GM12891 (cell line): ENCODE measurements at regions not wholly inside any gene's neighbourhood (a gene's known extent, or its start where the extent isn't known, plus 50 kb on each side); places are given as distances from the start of the nearest gene placed in this dataset.
"Not testable (repeated sequence)": the region's sequence is repeated elsewhere in the genome, so short reads cannot be mapped to it uniquely, and the experiment has no call there.

ENCODE experiments used
- POLR2A ChIP-seq: IDR thresholded peaks from 2 replicates; pipeline ENCODE4 v1.6.1; 2011; ENCODE audit warnings: low read depth, low read length, control low read depth
- POLR2AphosphoS5 ChIP-seq: IDR thresholded peaks from 2 replicates; pipeline ENCODE4 v1.6.1; 2011; ENCODE audit warnings: low read depth, low read length, control low read depth
- POU2F2 ChIP-seq: IDR thresholded peaks from 2 replicates; pipeline ENCODE4 v1.6.1; 2011; ENCODE audit warnings: low read depth, mild to moderate bottlenecking, control low read depth, low read length, moderate library complexity
- TAF1 ChIP-seq: IDR thresholded peaks from 2 replicates; pipeline ENCODE4 v1.6.1; 2011; ENCODE audit warnings: low read depth, low read length, control low read depth

DNA sequence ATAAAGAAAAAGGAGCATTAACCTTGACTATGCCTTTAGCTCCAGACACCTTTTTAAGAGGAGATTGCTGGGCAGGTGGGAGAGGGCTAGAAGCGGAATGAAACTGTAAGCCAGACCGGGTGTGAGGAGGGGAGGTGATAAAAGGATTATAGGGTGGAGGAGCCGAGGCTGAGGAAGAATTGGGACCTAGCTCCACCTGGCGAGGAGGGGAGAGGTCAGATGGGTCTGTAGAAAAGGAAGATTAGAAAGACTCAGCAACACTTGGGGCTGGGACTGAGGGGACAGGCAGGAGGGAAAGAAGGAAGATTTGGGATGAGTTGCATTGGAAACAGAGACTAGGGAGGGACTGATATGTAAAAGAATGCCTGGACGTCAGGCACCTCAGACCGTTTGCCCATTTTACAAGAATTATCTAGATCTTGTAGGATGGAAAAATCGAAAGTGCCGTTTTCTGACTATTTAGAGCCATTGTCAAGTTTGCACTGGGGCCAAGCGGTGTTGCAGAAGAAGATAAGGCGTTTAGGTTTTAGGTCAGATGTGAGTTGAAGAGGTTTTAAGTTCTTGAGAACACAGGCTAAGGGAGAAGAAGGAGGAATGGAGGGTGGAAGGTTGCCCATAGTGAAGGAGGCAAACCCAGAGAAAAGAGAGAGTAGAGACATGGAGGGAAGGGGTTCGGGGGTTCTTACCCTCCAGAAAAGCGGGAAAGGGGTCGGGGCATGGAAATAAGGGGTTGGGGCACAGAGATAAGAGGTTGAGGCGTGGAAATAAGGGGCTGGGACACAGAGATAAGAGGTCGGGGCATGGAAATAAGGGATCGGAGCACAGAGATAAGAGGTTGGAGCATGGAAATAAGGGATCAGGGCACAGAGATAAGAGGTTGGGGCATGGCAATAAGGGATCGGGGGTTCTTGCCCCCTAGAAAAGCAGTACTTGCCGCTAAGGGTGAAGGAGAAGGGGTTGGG lies 164.5 kb upstream of the JADE1 start:
- not testable (repeated sequence) for TF ChIP-seq POU2F2, POLR2A, TAF1, POLR2AphosphoS5
